HG02884 (cell line): ENCODE measurements at regions not wholly inside any gene's neighbourhood (a gene's known extent, or its start where the extent isn't known, plus 50 kb on each side); places are given as distances from the start of the nearest gene placed in this dataset.

ENCODE experiments used
- ATAC-seq: cut with Tn5 transposase; IDR thresholded peaks from one replicate; pipeline ENCODE4 v1.9.1; 2021; ENCODE audit warnings: mild to moderate bottlenecking, moderate library complexity; ENCODE audit not compliant: unreplicated experiment

- ATAC-seq = no peak
These were observed 342.7 kb downstream of the CXCL12 start for GRCh38 chr10:44042075-44042770.

GRCh38 chr10:44039599-44039998 lies 345.3 kb downstream of the CXCL12 start:
- ATAC-seq = no peak

GRCh38 chr10:44036425-44036824 lies 348.5 kb downstream of the CXCL12 start:
- no peak for ATAC-seq

- no peak for ATAC-seq
These were observed 349.3 kb downstream of the CXCL12 start for GRCh38 chr10:44035474-44036197.

- no peak for ATAC-seq
These were observed 350.0 kb downstream of the CXCL12 start for GRCh38 chr10:44034946-44035345.

- no peak for ATAC-seq
These were observed 351.9 kb downstream of the CXCL12 start for GRCh38 chr10:44033008-44033407.

- no peak for ATAC-seq
These were observed 352.7 kb downstream of the CXCL12 start for GRCh38 chr10:44032216-44032615.

- no peak for ATAC-seq
These were observed 354.2 kb downstream of the CXCL12 start for GRCh38 chr10:44030738-44031137.

- ATAC-seq = peak; percentile 95
These were observed 354.8 kb downstream of the CXCL12 start for GRCh38 chr10:44030132-44030531.

GRCh38 chr10:44028384-44029137 lies 356.3 kb downstream of the CXCL12 start:
- no peak for ATAC-seq

GRCh38 chr10:44024356-44025116 lies 360.4 kb downstream of the CXCL12 start:
- no peak for ATAC-seq

GRCh38 chr10:44023517-44023916 lies 361.4 kb downstream of the CXCL12 start:
- ATAC-seq = no peak

- no peak for ATAC-seq
These were observed 362.7 kb downstream of the CXCL12 start for GRCh38 chr10:44022203-44022602.

GRCh38 chr10:44020322-44021111 lies 364.4 kb downstream of the CXCL12 start:
- ATAC-seq = peak; percentile 61

- ATAC-seq = no peak
These were observed 367.3 kb downstream of the CXCL12 start for GRCh38 chr10:44017483-44018145.

GRCh38 chr10:44016589-44017482 lies 368.1 kb downstream of the CXCL12 start:
- no peak for ATAC-seq

- ATAC-seq = no peak
These were observed 367.2 kb upstream of the ZNF32 start for GRCh38 chr10:44015702-44016500.
